ENCODE measurements at regions not wholly inside any gene's neighbourhood (a gene's known extent, or its start where the extent isn't known, plus 50 kb on each side); places are given as distances from the start of the nearest gene placed in this dataset.
"Not testable (repeated sequence)": the region's sequence is repeated elsewhere in the genome, so short reads cannot be mapped to it uniquely, and the experiment has no call there.

DNA sequence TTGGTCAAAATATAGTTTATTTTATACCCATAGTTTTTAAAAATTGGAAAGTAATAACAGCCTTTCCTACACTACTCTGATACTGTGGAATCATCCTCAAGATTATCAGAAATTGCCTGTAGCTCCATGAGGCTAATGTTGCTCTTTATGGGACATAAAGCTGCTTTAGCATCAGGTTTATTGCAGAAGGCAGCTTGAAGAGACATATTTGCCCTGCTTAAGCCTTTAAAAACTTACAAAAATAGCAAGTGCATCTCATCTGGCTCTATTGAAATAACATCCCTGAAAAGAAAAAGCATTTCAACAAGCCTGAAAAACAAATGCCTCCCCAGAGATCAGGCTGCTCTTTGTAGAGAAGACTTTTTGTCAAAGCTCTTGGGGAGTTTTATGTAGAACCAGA, 142.9 kb upstream of the MON1B start:
- H3K27me3 ChIP-seq: no peaks in the 10 kb centered on the region
- H3K27ac ChIP-seq: no peak overlapping the region
- no peak for DNase-seq
- no peak overlapping the region for H3K4me3 ChIP-seq
- TF ChIP-seq, protein P1, sequence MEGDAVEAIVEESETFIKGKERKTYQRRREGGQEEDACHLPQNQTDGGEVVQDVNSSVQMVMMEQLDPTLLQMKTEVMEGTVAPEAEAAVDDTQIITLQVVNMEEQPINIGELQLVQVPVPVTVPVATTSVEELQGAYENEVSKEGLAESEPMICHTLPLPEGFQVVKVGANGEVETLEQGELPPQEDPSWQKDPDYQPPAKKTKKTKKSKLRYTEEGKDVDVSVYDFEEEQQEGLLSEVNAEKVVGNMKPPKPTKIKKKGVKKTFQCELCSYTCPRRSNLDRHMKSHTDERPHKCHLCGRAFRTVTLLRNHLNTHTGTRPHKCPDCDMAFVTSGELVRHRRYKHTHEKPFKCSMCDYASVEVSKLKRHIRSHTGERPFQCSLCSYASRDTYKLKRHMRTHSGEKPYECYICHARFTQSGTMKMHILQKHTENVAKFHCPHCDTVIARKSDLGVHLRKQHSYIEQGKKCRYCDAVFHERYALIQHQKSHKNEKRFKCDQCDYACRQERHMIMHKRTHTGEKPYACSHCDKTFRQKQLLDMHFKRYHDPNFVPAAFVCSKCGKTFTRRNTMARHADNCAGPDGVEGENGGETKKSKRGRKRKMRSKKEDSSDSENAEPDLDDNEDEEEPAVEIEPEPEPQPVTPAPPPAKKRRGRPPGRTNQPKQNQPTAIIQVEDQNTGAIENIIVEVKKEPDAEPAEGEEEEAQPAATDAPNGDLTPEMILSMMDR (IDR thresholded peaks at IDR 0.05): no peak
- H3K9me3 ChIP-seq: no peaks in the 10 kb centered on the region
- H3K4me1 ChIP-seq: no peaks in the 10 kb centered on the region
- no peaks in the 10 kb centered on the region for H3K36me3 ChIP-seq
- no peak overlapping the region for H3K9ac ChIP-seq (ENCODE audit: low read depth in 2 of 2, low read length in 2 of 2)
- intact Hi-C loops (cut with DNase I): no loop called here

DNA sequence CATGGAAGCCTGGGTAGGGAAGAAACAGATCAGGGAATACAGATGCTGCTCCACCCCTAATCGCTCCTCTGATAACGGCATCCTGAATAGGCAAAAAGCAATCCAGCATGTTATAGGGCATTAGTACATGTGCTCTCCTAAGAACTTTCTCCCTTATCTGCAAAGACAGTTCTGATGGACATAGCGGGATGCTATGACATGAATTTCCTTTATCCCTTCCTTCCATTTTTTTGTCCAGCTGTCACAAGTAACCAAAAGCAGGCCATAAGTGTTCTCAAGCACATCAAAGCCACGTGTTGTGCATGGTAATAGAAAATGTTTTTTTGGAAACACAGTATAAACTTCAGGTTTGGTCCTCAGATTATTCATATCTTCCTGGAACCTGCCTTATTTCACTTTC, 141.4 kb upstream of the MON1B start:
- Histone ChIP-seq H3K4me1 (no peaks in the 10 kb centered on the region), H3K9me3 (no peaks in the 10 kb centered on the region), H3K27ac (no peak overlapping the region), H3K36me3 (no peaks in the 10 kb centered on the region), H3K27me3 (no peaks in the 10 kb centered on the region), H3K9ac (ENCODE audit: low read depth in 2 of 2, low read length in 2 of 2) (no peak overlapping the region), H3K4me3 (no peak overlapping the region)
- TF ChIP-seq, protein P1 (IDR thresholded peaks at IDR 0.05): no peak
- intact Hi-C loops (cut with DNase I): no loop called here
- DNase-seq: no peak

DNA sequence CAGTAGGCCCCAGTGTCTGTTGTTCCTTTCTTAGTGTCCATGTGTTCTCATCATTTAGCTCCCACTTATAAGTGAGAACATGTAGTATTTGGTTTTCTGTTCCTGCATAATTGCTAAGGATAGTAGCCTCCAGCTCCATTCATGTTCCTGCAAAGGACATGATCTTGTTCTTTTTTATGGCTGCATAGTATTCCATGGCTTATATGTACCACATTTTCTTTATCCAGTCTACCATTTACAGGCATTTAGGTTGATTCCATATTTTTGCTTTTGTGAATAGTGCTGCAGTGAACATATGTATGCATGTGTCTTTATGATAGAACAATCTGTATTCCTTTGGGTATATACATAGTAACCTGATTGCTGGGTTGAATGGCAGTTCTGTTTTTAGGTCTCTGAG, 134.4 kb upstream of the MON1B start:
- H3K4me3 ChIP-seq, H3K9me3 ChIP-seq: not testable (repeated sequence)

DNA sequence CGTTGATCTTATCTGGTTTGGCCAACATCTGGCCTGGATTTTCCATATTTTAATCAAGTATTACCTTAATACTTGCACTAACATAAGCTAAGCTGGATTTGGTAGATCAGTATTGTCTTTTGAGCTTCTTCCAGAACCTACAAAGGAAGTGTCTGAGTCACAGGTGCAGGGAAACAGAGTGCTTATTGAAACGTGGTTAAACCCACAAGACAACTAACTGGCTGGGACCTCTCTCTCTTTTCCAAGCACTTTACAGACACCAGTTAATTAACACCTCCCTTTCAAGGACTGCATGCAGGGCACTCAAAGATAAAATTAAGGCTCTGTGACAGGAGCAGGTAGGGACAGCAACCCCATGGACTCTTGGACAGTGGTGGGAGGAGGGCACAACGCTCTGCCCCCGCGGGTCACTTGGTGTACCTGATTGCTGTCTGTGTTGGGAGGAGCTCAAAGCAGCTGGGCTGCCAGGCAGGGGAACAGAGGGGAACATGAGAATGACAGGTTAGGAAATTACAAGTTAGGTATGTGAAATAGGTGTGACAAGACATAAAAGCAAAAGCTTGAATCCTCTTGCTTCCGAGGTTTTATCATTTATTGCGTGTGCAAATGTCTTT, 133.7 kb upstream of the MON1B start:
- H3K4me3 ChIP-seq: no peak overlapping the region
- H3K9me3 ChIP-seq: no peaks in the 10 kb centered on the region
- no peak for DNase-seq
- no peaks in the 10 kb centered on the region for H3K27me3 ChIP-seq
- no peak overlapping the region for H3K27ac ChIP-seq
- TF ChIP-seq, protein P1 (IDR thresholded peaks at IDR 0.05): no peak
- intact Hi-C loops (cut with DNase I): no loop called here
- H3K4me1 ChIP-seq: no peaks in the 10 kb centered on the region
- no peaks in the 10 kb centered on the region for H3K36me3 ChIP-seq
- no peak overlapping the region for H3K9ac ChIP-seq (ENCODE audit: low read depth in 2 of 2, low read length in 2 of 2)

More for the DNA sequence above, 134.4 kb upstream of the MON1B start:
- H3K36me3 ChIP-seq; intact Hi-C loops (cut with DNase I); H3K27ac ChIP-seq; H3K4me1 ChIP-seq; H3K9ac ChIP-seq (ENCODE audit: low read depth in 2 of 2, low read length in 2 of 2); H3K27me3 ChIP-seq; DNase-seq: not testable (repeated sequence)

DNA sequence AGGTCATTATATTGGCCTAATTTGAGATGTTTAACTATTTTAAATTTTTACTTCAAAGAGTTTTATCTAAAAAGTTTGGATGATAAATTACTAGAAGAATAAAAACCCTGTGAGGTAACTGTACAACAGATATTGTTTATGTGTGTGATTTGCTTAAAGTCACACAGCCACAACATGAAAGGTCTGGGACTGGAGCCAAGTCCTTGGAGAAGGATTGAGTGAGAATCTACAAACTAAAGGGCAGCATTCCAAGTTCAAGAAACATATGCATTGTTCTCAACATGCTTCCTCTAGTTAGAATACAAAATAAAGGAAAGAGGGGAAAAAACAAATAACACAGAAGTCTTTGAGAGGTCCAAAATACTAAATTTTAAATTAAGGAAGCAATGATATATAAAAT, 131.5 kb upstream of the MON1B start:
- no peak for DNase-seq
- H3K36me3 ChIP-seq: no peaks in the 10 kb centered on the region
- H3K9ac ChIP-seq (ENCODE audit: low read depth in 2 of 2, low read length in 2 of 2): no peak overlapping the region
- H3K27me3 ChIP-seq: no peaks in the 10 kb centered on the region
- intact Hi-C loops (cut with DNase I): no loop called here
- TF ChIP-seq, protein P1 (IDR thresholded peaks at IDR 0.05): no peak
- no peaks in the 10 kb centered on the region for H3K4me1 ChIP-seq
- no peak overlapping the region for H3K27ac ChIP-seq
- no peaks in the 10 kb centered on the region for H3K9me3 ChIP-seq
- no peak overlapping the region for H3K4me3 ChIP-seq

DNA sequence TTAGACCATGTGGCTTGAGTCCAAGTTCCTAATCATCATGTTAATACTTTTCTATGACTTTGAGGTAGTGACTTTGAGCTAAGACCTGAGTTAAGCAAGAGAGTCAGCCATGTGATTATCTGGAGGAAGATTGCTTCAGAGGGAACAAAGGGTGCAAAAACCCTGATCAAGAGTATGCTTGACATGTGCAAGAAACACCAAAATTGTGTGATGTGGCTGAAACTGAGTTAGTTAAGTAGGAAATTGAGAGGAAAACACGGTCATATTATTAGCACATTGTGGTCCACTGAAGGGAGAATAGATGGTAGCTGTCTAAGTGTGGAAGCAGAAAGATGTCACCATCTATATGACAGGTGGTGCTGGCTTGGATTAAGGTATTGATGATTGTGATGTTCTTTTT, 130.4 kb upstream of the MON1B start:
- no peak overlapping the region for H3K27ac ChIP-seq
- H3K4me3 ChIP-seq: no peak overlapping the region
- H3K27me3 ChIP-seq: no peaks in the 10 kb centered on the region
- intact Hi-C loops (cut with DNase I): no loop called here
- no peak overlapping the region for H3K9ac ChIP-seq (ENCODE audit: low read depth in 2 of 2, low read length in 2 of 2)
- TF ChIP-seq, protein P1 (IDR thresholded peaks at IDR 0.05): no peak
- no peak for DNase-seq
- H3K36me3 ChIP-seq: no peaks in the 10 kb centered on the region
- no peaks in the 10 kb centered on the region for H3K4me1 ChIP-seq
- no peaks in the 10 kb centered on the region for H3K9me3 ChIP-seq

Measured in colonic mucosa (tissue), 4 donors.